Left ventricle myocardium superior (tissue), 1 donor: ENCODE measurements at regions not wholly inside any gene's neighbourhood (a gene's known extent, or its start where the extent isn't known, plus 50 kb on each side); places are given as distances from the start of the nearest gene placed in this dataset.

Experiments used
- ATAC-seq: fragments of 200-7000 bp; cut with Tn5 transposase; one replicate; pipeline ENCODE4 v1.9.1; 2020; ENCODE audit warnings: mild to moderate bottlenecking, moderate library complexity
- DNase-seq: peaks from one replicate; pipeline ENCODE4 v3.0.0-alpha.2; 2020
- intact Hi-C: fragments of 100-400 bp; cut with micrococcal nuclease; formaldehyde crosslinking; loops from one replicate; pipeline ENCODE4 v1.11.0; 2022
- donor health status: DM: no; HTN: yes; CAD: no; lungs with severe emphysema.

- no peak for ATAC-seq
- DNase-seq = no peak
- intact Hi-C loops = no loop called here
Observed at GRCh38 chrX:151796576-151796975, 62.0 kb downstream of the CNGA2 start.

GRCh38 chrX:151801980-151802379, 67.4 kb downstream of the CNGA2 start:
- no peak for ATAC-seq

GRCh38 chrX:151806967-151807540, 72.5 kb downstream of the CNGA2 start:
- ATAC-seq (no peak), DNase-seq (no peak)
- intact Hi-C loops = no loop called here

More at GRCh38 chrX:151801980-151802379, 67.4 kb downstream of the CNGA2 start:
- no peak for DNase-seq
- intact Hi-C loops = no loop called here

GRCh38 chrX:151812661-151813060, 78.1 kb downstream of the CNGA2 start:
- ATAC-seq = no peak
- intact Hi-C loops = no loop called here
- no peak for DNase-seq

GRCh38 chrX:151814767-151815166, 80.2 kb downstream of the CNGA2 start:
- DNase-seq (no peak), ATAC-seq (no peak)
- intact Hi-C loops = no loop called here

GRCh38 chrX:151815398-151815797, 80.9 kb downstream of the CNGA2 start:
- ATAC-seq = no peak
- DNase-seq = no peak
- intact Hi-C loops = no loop called here

- no peak for DNase-seq
- ATAC-seq = no peak
- intact Hi-C loops = no loop called here
Observed at GRCh38 chrX:151816934-151817333, 82.4 kb downstream of the CNGA2 start.

DNA sequence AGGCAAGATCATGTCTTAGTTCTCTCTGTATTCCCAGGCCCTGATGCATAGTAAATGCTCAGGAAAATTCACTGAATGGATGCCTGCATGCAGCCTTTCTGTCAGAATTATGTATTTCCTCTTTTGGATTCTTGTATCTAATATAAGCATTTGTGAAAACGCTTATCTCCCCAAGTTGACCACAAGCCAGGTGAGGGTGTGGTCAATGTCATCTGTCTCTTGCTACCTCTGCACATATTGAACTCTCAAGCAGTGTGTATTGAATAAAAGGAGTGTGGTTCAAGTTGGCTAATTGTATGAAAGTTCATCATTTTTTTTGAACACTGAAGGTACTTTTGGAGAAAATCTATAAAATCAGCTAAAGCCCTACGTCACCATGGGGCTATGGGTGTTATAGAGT, 84.3 kb downstream of the CNGA2 start:
- DNase-seq (no peak), ATAC-seq (no peak)
- intact Hi-C loops = no loop called here

DNA sequence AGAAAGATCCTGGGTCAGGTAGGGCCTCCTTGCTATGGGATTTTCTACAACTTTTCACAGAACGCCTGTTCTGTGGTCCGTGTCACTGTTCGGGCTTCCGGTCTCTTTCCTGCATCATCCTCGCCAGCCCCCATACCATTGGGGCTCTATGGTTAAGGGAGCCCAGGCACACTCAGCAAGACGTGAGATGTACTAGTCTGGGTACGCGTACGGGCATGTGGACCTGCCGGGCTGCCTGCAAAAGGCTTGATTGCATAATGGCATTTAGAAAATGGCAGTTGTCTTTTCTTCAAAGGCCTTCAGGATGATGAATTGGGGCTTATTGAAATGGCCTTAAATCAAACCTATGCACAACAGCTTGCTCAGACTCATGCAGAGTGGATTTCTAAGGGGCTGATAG, 86.7 kb downstream of the CNGA2 start:
- ATAC-seq = no peak
- no peak for DNase-seq
- intact Hi-C loops = no loop called here

- intact Hi-C loops = no loop called here
- ATAC-seq (no peak), DNase-seq (no peak)
Observed at GRCh38 chrX:151825007-151825406, 87.7 kb upstream of the MAGEA4 start.

- DNase-seq (peak; percentile 28), ATAC-seq (peak; percentile 66)
- intact Hi-C loops = no loop called here
Observed at GRCh38 chrX:151825925-151826485, 86.7 kb upstream of the MAGEA4 start.

DNA sequence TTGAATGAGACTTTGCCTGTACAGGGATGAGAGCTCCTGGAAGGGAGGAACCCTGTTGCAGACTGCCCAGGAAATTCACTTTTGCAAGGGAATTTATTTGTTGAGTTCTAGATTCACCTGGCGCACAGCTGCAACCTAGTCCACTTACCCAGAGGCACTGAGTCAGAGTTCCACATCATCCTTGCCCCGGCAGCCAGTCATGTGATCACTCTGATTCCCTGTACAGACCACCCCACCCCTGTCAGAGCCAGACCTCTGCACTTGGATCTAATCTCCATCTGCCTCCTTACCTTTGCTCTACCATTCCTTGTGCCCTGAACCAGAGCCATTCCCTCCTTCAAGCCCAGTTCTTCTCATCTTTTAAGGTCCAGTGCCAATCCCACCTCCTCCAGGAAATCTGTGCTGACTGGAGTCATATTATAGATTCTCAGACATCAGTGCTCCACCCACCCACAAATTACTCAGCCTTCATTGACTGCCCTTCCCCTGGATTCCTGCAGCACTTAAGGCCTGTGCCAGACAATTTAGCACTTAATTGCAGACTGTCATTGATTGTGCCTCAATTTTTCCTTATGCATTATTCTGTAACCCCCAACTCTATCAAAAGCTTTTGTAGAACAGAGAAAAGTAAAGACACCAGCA, 84.1 kb upstream of the MAGEA4 start:
- ATAC-seq (no peak), DNase-seq (no peak)
- intact Hi-C loops = no loop called here

DNA sequence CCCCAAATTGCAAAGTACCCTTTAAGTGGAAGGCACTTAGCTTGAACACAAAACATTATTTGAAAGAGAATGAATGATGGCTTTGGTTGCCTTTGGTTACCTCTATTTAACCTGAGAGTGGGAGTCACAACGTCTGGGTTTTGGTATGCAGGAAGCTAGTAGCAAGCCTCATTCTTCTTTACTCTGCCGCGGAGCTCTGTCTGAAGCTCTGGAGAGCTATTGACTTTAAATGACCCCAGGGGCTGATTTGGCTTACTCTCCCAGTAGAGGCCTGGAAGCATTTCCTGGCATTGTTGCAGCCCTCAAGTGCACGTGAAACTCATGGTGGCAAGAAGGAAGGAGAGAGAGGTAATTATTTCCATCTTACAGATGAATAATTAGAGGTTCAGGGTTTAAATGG, 81.8 kb upstream of the MAGEA4 start:
- intact Hi-C loops = no loop called here
- ATAC-seq (no peak), DNase-seq (no peak)

DNA sequence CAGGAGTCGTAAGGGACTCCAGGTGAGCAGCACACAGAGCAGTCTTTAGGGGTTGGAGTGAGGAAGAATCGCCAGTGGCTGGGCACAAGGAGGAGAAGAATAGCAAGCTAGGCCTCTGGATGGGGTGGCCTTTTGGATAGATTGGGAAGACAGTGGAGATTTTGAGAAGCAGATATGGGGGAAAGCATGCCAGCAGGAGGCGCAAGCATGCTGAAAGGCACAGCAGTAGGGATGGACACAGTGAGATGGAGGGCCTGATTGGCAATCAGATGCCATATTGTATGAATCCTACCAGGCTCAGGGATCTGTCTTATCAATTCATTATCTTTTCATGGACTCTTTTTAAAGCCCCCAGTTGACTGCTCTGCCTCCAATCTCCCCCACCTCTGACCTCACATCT, 60.4 kb upstream of the MAGEA4 start:
- DNase-seq (no peak), ATAC-seq (no peak)
- intact Hi-C loops = no loop called here

- intact Hi-C loops = no loop called here
- ATAC-seq (no peak), DNase-seq (no peak)
Observed at GRCh38 chrX:151854726-151855495, 57.8 kb upstream of the MAGEA4 start.

DNA sequence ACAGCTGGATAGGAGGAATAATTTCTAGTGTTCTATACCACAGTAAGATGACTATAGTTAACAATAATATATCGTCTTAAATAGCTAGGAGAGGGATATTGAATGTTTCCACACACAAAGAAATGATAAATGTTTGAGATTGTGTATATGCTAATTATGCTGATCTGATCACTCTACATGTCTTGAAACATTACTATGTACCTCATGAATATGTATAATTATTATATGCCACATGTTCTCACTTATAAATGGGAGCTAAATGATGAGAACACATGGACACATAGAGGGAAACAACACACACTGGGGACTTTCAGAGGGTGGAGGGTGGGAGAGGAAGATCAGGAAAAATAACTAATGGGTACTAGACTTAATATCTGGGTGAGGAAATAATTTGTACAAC, 53.2 kb upstream of the MAGEA4 start:
- intact Hi-C loops = no loop called here
- no peak for ATAC-seq
- no peak for DNase-seq

- ATAC-seq = no peak
- intact Hi-C loops = no loop called here
Observed at GRCh38 chrX:151860827-151861226, 51.9 kb upstream of the MAGEA4 start.

More at GRCh38 chrX:151860827-151861226, 51.9 kb upstream of the MAGEA4 start:
- DNase-seq = no peak
